NOMO-1 (cell line): ENCODE measurements at regions not wholly inside any gene's neighbourhood (a gene's known extent, or its start where the extent isn't known, plus 50 kb on each side); places are given as distances from the start of the nearest gene placed in this dataset.
"Not testable (repeated sequence)": the region's sequence is repeated elsewhere in the genome, so short reads cannot be mapped to it uniquely, and the experiment has no call there.

Source experiments
- DNase-seq, 2 experiments: peaks; one replicate each; lab custom pipeline; 2025; ENCODE audit not compliant: unreplicated experiment in 2 of 2; lab: John Stamatoyannopoulos, UW

DNA sequence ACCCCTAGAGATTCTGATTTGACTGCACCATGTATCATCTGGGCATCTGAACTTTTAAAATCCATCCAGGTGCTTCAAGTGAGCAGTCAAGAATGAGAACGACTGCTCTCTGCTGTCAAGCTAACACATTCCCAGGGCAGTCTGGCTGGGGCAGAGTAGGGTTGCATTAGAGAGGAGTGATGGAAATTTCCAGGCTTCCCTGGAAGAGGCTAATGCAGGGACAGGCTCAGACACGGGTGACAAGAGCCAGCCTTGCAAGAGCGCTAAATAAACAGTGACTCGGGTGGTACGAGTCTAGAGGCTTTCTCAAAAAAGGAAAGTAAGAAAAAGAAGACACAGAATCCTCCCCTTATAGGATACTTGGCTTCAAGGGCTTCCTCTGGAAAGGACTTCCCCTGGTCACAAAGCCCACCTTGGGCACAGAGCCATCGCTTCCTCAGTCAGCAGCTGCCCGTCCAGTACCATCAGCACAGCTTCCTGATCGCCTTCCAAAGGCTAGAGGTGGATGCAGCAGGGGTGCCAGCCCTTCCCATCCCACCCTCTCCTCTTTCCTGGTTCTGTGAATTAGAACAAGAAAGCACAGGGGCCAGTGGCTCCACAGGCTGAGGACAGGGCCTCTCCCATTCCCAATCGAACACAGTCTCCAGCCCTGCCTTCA is 177.4 kb upstream of the RREB1 start:
- DNase-seq, result no peak

GRCh38 chr6:6931071-6932025 is 176.4 kb upstream of the RREB1 start:
- peak; percentile 17 to 33 for DNase-seq

- no peak for DNase-seq
Observed at GRCh38 chr6:6932341-6932740, 175.4 kb upstream of the RREB1 start.

- DNase-seq, result no peak
Observed at GRCh38 chr6:6932968-6933367, 174.8 kb upstream of the RREB1 start.

DNA sequence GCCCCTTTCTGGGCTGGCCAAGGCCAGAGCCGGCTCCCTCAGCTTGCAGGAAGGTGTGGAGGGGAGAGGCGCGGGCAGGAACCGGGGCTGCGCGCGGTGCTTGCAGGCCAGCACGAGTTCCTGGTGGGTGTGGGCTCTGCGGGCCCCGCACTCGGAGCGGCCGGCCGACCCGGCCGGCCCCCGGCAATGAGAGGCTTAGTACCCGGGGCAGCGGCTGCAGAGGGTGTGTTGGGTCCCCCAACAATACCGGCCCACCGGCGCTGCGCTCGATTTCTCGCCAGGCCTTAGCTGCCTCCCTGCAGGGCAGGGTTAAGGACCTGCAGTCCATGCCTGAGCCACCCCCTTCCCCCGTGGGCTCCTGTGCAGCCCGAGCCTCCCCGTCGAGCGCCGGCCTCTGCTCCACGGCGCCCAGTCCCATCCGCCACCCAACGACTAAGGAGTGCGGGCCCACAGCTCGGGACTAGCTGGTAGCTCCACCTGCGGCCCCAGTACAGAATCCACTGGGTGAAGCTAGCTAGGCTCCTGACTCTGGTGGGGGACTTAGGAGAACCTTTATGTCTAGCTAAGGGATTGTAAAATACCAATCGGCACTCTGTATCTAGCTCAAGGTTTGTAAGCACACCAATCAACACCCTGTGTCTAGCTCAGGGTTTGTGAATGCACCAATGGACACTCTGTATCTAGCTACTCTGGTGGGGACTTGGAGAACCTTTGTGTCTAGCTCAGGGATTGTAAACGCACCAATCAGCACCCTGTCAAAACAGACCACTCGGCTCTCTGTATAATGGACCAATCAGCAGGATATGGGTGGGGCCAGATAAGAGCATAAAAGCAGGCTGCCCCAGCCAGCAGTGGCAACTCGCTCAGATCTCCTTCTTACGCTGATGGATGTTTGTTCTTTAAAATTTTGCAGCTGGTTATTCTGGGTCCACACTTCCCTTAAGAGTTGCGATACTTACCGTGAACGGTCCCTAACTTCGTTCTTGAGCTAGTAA is 167.4 kb upstream of the RREB1 start:
- no peak for DNase-seq

- no peak for DNase-seq
Observed at GRCh38 chr6:6941201-6941600, 166.6 kb upstream of the RREB1 start.

GRCh38 chr6:6942091-6942490 is 165.7 kb upstream of the RREB1 start:
- no peak for DNase-seq

DNA sequence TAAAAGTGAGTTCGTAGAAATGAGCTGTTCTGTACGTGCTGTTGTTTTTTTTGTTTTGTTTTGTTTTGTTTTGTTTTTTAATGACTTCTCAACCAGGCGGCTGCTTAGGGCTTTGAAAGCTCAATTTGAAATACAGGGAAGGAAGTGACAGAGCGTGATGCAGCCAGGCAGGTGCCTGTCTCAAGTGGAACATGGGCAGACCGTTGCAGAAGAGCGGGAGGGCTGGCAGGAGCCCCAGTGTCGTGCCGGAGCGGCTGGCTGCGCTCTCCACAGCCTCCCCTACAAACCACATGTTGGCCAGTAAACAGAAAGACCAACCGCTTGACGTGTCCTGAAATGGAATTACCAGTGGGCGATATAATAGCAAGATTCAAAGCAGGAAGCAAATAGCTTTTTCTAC is 164.9 kb upstream of the RREB1 start:
- peak; percentile 96 to 97 for DNase-seq

DNA sequence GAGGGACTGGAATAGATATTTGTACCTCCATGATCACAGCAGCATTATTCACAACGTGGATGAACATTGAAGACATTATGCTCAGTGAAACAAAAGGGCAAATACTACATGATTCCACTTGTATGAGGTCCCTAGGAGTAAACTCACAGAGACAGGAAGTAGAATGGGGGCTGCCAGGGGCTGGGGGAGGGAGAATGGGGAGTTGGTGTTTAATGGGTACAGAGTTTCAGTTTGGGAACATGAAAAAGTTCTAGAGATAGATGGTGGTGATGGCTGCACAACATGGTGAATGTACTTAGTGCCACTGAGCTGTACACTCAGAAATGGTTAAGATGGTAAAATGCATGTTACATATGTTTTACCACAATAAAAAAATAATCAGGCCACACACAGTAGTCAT is 164.3 kb upstream of the RREB1 start:
- DNase-seq, result peak in 1 of 2 experiments; percentile 16

DNA sequence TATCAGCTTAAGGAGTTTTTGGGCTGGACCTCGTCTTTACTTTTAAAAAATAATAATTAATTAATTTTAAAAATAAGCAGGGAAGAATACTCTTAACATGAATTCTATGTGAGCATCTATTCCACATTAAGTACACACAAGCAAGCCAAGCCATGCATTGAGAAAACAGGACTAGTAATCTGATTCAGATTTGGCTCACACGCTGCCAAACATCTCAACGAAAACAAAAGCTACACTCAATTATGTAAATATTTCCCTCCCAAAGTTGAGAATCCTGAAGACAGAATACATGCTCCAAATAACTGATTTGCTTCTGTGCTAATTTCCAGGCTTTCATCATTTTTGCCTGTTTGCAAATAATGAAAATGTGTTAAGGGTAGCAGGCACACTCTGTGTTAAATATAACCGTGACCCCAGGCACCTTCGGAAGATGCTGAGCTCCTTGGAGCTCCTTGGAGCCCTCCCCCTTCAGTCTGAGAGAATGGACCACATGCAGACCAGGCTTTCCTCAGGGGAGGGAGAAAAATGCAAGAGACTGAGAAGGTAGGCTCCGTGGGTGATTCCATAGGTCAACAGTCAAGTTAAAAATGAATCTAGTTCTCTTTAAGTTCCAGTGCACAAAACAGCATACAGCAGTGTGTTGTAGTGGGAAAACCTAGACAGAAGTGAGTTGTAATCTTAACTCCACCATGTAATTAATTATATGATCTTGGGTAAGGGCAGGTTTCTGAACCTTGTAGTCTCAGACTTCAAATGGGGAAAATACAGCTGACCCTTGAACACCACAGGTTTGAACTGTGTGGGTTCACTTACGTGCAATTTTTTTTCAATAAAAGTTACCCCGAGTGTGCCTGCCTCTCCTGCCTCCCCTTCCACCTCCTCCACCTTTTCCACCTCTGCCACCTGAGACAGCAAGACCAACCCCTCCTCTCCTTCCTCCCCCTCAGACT is 161.3 kb upstream of the RREB1 start:
- DNase-seq, result no peak

GRCh38 chr6:6950373-6951145 is 157.2 kb upstream of the RREB1 start:
- no peak for DNase-seq

- no peak for DNase-seq
Observed at GRCh38 chr6:6951355-6951754, 156.4 kb upstream of the RREB1 start.

DNA sequence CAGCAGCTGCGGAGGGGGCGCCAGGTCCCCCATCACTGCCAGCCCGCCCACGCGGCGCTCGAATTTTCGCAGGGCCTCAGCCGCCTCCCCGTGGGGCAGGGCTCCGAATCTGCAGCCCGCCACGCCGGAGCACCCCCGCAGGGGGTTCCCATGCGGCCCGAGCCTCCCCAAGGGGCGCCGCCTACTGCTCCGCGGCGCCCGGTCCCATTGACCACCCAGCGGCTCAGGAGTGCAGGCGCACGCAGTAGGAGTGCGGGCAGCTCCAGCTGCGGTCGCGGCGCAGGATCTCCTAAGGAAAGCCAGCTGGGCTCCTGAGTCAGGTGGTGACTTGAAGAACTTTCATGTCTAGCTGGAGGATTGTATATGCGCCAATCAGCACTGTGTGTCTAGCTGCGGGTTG is 155.3 kb upstream of the RREB1 start:
- DNase-seq, result no peak

DNA sequence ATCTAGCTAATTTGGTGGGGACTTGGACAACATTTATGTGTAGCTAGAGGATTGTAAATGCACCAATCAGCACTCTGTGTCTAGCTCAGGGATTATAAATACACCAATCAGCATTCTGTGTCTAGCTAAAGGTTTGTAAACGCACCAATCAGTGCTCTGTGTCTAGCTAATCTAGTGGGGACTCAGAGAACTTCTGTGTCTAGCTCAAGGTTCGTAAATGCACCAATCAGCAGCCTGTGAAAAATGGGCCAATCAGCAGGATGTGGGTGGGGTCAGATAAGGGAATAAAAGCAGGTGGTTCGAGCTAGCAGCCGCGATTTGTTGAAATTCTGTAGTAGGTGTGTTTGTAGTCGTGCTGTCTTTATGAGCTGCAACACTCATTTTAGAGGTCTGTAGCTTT is 154.8 kb upstream of the RREB1 start:
- DNase-seq, result not testable (repeated sequence)

- no peak for DNase-seq
Observed at GRCh38 chr6:6960571-6961251, 147.1 kb upstream of the RREB1 start.

GRCh38 chr6:6962086-6962485 is 145.7 kb upstream of the RREB1 start:
- no peak for DNase-seq

DNA sequence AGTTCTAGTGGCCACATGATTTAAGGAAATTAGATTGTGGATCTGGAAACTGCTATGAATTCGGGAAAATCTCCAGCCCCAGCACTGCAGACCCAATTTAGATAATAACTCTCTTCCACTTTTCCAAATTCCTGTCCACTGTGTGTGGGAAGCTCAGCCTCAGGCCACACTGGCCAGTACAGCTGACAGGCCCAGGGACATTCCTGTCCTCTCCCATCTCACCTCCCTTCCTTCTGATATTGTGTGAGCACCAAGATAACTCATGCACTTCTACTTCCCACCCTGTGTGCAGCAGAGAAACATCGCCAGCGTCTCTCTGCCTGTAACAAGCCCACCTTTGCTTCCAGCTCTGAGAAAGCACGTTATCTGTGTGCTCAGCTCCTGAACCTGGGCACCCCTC is 145.1 kb upstream of the RREB1 start:
- DNase-seq, result no peak

DNA sequence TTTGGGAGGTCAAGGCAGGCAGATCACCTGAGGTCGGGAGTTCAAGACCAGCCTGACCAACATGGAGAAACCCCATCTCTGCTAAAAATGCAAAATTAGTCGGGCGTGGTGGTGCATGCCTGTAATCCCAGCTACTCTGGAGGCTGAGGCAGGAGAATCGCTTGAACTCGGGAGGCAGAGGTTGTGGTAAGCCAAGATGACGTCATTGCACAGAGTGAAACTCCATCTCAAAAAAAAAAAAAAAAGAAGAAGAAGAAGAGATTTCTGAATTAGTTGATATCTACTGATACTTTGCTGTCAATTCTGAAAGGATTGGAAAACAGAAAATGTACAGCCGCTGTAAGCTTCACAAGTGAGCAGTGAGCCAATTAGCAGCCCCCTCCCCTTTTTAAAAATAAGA is 144.4 kb upstream of the RREB1 start:
- not testable (repeated sequence) for DNase-seq
